Progenitor cell of endocrine pancreas (in vitro differentiated cells): ENCODE measurements at regions not wholly inside any gene's neighbourhood (a gene's known extent, or its start where the extent isn't known, plus 50 kb on each side); places are given as distances from the start of the nearest gene placed in this dataset.

Experiments used
- DNase-seq: peaks from one replicate; pipeline ENCODE4 v3.0.0; 2021; ENCODE audit warnings: low spot score; ENCODE audit not compliant: unreplicated experiment
- H3K27ac Mint-ChIP-seq: 2 replicates; pipeline ENCODE4 v1.8.0; 2021; ENCODE audit warnings: mild to moderate bottlenecking, moderate library complexity, mixed read lengths
- H3K27me3 Mint-ChIP-seq: 2 replicates; pipeline ENCODE4 v1.8.0; 2021; ENCODE audit warnings: mixed read lengths
- H3K36me3 Mint-ChIP-seq: 2 replicates; pipeline ENCODE4 v1.8.0; 2022; ENCODE audit warnings: mixed read lengths; ENCODE audit not compliant: insufficient read depth
- H3K4me1 Mint-ChIP-seq: 2 replicates; pipeline ENCODE4 v1.8.0; 2021; ENCODE audit warnings: low read depth, mixed read lengths
- H3K4me3 Mint-ChIP-seq: 2 replicates; pipeline ENCODE4 v1.8.0; 2021; ENCODE audit warnings: low read depth, mild to moderate bottlenecking, moderate library complexity, mixed read lengths
- H3K9me3 Mint-ChIP-seq: 2 replicates; pipeline ENCODE4 v1.8.0; 2021; ENCODE audit warnings: low read depth, mixed read lengths
- TF ChIP-seq, protein P1 (sequence below): fragments of 200-600 bp; sonication (generic); IDR thresholded peaks from one replicate; pipeline ENCODE4 v1.5.0; 2021; ENCODE audit warnings: antibody characterized with exemption, mild to moderate bottlenecking; ENCODE audit not compliant: unreplicated experiment

DNA sequence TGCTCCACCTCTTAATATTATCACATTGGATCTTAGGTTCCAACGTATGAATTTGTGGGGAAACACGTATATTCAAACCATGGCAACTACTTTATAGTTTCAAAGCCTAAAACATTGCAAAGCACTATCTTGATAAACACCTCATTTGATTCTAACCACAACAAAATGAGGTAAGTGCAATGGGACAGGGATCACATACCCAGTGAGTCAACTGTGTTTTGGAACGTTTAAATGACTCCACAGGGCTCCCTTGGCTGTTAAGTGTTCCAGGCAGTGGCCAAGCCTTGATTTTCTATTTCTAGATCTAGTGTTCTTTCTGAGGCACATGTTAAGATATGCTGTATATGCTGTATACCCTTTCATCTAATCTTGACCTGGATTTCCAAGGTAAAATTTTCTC lies 54.5 kb upstream of the C1QTNF7 start:
- TF ChIP-seq, protein P1, sequence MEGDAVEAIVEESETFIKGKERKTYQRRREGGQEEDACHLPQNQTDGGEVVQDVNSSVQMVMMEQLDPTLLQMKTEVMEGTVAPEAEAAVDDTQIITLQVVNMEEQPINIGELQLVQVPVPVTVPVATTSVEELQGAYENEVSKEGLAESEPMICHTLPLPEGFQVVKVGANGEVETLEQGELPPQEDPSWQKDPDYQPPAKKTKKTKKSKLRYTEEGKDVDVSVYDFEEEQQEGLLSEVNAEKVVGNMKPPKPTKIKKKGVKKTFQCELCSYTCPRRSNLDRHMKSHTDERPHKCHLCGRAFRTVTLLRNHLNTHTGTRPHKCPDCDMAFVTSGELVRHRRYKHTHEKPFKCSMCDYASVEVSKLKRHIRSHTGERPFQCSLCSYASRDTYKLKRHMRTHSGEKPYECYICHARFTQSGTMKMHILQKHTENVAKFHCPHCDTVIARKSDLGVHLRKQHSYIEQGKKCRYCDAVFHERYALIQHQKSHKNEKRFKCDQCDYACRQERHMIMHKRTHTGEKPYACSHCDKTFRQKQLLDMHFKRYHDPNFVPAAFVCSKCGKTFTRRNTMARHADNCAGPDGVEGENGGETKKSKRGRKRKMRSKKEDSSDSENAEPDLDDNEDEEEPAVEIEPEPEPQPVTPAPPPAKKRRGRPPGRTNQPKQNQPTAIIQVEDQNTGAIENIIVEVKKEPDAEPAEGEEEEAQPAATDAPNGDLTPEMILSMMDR = no peak
- no peak overlapping the region for H3K27ac Mint-ChIP-seq
- DNase-seq = no peak
- no peak overlapping the region for H3K4me3 Mint-ChIP-seq
- H3K9me3 Mint-ChIP-seq = no peaks in the 10 kb centered on the region
- no peaks in the 10 kb centered on the region for H3K36me3 Mint-ChIP-seq
- no peaks in the 10 kb centered on the region for H3K27me3 Mint-ChIP-seq
- no peaks in the 10 kb centered on the region for H3K4me1 Mint-ChIP-seq

DNA sequence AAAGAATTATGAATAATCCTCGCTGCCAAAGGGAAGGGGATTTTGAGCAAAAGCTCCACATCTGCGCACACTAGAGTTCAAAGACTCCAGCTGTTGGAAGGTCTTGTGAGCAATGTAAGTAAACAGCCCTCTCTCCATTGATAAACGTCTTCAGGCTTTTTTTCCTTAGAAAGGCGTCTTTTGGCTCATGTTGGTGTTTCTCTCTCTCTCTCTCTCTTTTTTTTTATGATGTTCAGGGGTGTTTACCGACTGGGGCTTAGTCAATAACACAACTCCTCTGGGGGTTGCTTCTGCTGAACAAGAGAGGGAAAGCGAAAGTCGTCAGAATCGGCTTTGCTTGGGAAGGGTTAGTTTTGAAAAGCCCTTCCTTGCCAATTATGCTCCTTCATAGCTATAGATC lies 53.2 kb upstream of the C1QTNF7 start:
- DNase-seq = no peak
- H3K27me3 Mint-ChIP-seq = no peaks in the 10 kb centered on the region
- H3K27ac Mint-ChIP-seq = no peak overlapping the region
- no peaks in the 10 kb centered on the region for H3K9me3 Mint-ChIP-seq
- TF ChIP-seq, protein P1 = no peak
- no peak overlapping the region for H3K4me3 Mint-ChIP-seq
- no peaks in the 10 kb centered on the region for H3K4me1 Mint-ChIP-seq
- H3K36me3 Mint-ChIP-seq = no peaks in the 10 kb centered on the region

DNA sequence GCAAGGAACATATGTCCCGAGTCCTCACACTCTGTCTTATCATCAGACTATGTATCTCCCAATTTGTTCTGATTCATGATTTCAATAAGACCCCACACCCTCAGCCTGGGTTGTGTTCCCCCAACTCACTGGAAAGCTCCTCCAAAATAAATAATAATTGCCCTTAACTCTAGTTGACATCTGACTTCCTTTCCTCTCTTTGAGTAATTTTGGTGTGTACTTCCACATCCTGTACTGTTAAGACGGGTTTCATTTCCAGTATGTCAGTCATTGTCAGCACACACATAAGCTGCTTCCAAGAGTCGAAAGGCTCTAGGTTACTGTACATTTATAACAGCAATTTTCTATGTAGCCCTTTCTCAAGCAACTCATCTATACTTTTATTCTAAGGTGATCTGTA lies 52.2 kb upstream of the C1QTNF7 start:
- H3K4me3 Mint-ChIP-seq = no peak overlapping the region
- TF ChIP-seq, protein P1 = no peak
- no peaks in the 10 kb centered on the region for H3K36me3 Mint-ChIP-seq
- H3K4me1 Mint-ChIP-seq = no peaks in the 10 kb centered on the region
- no peak for DNase-seq
- H3K9me3 Mint-ChIP-seq = no peaks in the 10 kb centered on the region
- H3K27ac Mint-ChIP-seq = no peak overlapping the region
- no peaks in the 10 kb centered on the region for H3K27me3 Mint-ChIP-seq

DNA sequence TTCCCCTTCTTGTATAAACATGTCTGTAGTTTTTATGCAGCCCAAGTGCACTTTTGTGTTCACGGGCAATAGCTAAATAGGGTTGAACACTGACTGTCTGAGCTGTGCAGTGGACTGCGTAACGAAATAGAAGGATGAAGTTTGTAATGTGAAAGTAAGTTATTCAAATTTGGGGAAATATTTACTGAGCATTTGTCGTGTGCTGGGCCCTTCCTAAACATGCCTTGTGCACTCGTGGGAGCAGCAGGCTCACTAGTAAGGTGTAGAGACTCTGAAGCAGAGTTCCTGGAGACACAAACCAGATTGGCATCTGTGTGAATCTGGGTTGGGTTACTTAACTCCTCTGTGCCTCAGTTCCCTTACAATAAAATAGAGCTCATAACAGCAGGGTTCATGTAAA lies 51.7 kb upstream of the C1QTNF7 start:
- H3K9me3 Mint-ChIP-seq = no peaks in the 10 kb centered on the region
- TF ChIP-seq, protein P1 = no peak
- no peak overlapping the region for H3K4me3 Mint-ChIP-seq
- no peaks in the 10 kb centered on the region for H3K4me1 Mint-ChIP-seq
- no peak for DNase-seq
- no peak overlapping the region for H3K27ac Mint-ChIP-seq
- no peaks in the 10 kb centered on the region for H3K36me3 Mint-ChIP-seq
- no peaks in the 10 kb centered on the region for H3K27me3 Mint-ChIP-seq

DNA sequence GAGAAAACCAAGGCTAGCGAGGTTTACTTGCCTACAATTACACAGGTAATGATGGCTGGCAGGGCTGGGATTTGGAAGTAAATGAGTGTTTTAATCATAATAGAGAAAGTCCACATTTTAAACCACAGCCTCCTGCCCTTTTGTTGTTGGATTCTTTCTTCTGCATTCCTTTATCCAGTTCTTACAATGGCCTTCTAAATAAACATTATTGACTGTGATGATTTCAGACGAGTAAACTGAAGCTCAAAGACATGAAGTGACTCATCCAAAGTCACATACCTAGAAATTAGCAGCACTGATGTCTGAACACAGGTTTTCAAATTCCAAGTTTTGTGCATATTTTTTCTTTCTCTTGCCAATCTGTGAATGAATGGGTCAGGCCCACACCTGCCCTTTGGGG lies 51.2 kb upstream of the C1QTNF7 start:
- H3K9me3 Mint-ChIP-seq = no peaks in the 10 kb centered on the region
- TF ChIP-seq, protein P1 = no peak
- H3K4me1 Mint-ChIP-seq = no peaks in the 10 kb centered on the region
- H3K27me3 Mint-ChIP-seq = no peaks in the 10 kb centered on the region
- H3K4me3 Mint-ChIP-seq = no peak overlapping the region
- no peaks in the 10 kb centered on the region for H3K36me3 Mint-ChIP-seq
- no peak overlapping the region for H3K27ac Mint-ChIP-seq
- no peak for DNase-seq
